ENCODE measurements at regions not wholly inside any gene's neighbourhood (a gene's known extent, or its start where the extent isn't known, plus 50 kb on each side); places are given as distances from the start of the nearest gene placed in this dataset.

- TF ChIP-seq ZSCAN30 (tag by site-specific recombination; IDR thresholded peaks at IDR 0.05) (no peak), ZNF350 (tag by site-specific recombination; IDR thresholded peaks at IDR 0.05) (no peak), ZNF521 (tag by site-specific recombination; IDR thresholded peaks at IDR 0.05) (no peak), ZNF629 (tag by site-specific recombination; IDR thresholded peaks at IDR 0.05) (no peak), SP3 (tag by site-specific recombination; IDR thresholded peaks at IDR 0.05) (no peak), ZNF624 (tag by site-specific recombination; IDR thresholded peaks at IDR 0.05) (no peak), ZNF132 (tag by site-specific recombination; IDR thresholded peaks at IDR 0.05; ENCODE audit: borderline replicate concordance) (no peak)
- Histone ChIP-seq H3K27ac (ENCODE audit: extremely low read depth, low read depth, low read length) (no peak overlapping the region), H3K36me3 (ENCODE audit: control insufficient read depth in 2 of 2, insufficient read depth in 1 of 2, low read length in 2 of 2) (no peaks in the 10 kb centered on the region), H3K4me1 (ENCODE audit: control insufficient read depth, insufficient read depth, low read length) (no peaks in the 10 kb centered on the region), H3K4me3 (ENCODE audit: low read depth, low read length) (no peak overlapping the region), H3K9me3 (ENCODE audit: control insufficient read depth, insufficient read depth, low read depth, low read length) (no peaks in the 10 kb centered on the region; the same call in 1 of the 2 replicates)
- POLR2A ChIA-PET: no interaction called here
- CTCF ChIA-PET: interaction anchor here (0.6 kb wide), 1 partner anchor 806 kb away, joined by 4 read pairs; no protein-coding TSS in a partner anchor
Measured at GRCh38 chr5:18238321-18238720, 604.1 kb downstream of the TAF11L14 start.

DNA sequence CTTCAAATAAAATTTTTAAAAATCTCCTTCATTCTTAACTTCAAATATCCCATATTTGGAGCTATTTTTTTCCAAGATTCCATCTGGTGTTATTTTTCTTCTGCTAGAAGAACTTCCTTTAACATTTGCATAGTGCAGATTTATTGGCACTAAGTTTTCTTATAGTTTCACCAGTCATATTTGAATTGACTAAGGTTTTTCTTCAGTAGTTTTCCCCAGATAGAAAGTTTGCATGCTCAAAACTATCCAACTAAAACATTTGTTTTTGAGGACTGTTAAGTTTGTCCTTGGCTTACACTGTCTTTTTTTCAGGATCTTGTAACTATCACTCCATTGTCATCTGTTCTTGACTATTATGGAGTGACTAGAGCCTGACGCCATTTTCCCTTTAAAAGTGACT lies 606.7 kb downstream of the TAF11L14 start:
- ChIA-PET POLR2A (no interaction called here), CTCF (interaction anchor here (0.6 to 0.9 kb wide), 3 partner anchors 8 to 1025 kb away, joined by 3 to 4 read pairs (median 3); no protein-coding TSS in a partner anchor)
- no peak for TF ChIP-seq ZNF155 (tag by site-specific recombination; IDR thresholded peaks at IDR 0.05)
- TF ChIP-seq ZNF398 (tag by site-specific recombination; IDR thresholded peaks at IDR 0.05): no peak
- TF ChIP-seq ZNF302 (tag by site-specific recombination; IDR thresholded peaks at IDR 0.05; ENCODE audit: low read depth): no peak
- TF ChIP-seq ZNF148 (tag by site-specific recombination; IDR thresholded peaks at IDR 0.05; ENCODE audit: borderline replicate concordance): no peak
- no peak for TF ChIP-seq ZNF184 (tag by site-specific recombination; IDR thresholded peaks at IDR 0.05)
- no peak for TF ChIP-seq ZNF777 (tag by site-specific recombination; IDR thresholded peaks at IDR 0.05; ENCODE audit: borderline replicate concordance)
- TF ChIP-seq GLI2 (tag by site-specific recombination; IDR thresholded peaks at IDR 0.05; ENCODE audit: borderline replicate concordance, low read depth): no peak
- TF ChIP-seq IKZF3 (tag by site-specific recombination; IDR thresholded peaks at IDR 0.05): no peak
- TF ChIP-seq ZNF596 (tag by site-specific recombination; IDR thresholded peaks at IDR 0.05): no peak
- no peaks in the 10 kb centered on the region for H3K4me1 ChIP-seq (ENCODE audit: control insufficient read depth, insufficient read depth, low read length)
- no peak overlapping the region for H3K27ac ChIP-seq (ENCODE audit: extremely low read depth, low read depth, low read length)
- H3K36me3 ChIP-seq (ENCODE audit: control insufficient read depth in 2 of 2, insufficient read depth in 1 of 2, low read length in 2 of 2): no peaks in the 10 kb centered on the region
- H3K9me3 ChIP-seq (ENCODE audit: control insufficient read depth, insufficient read depth, low read depth, low read length): no peaks in the 10 kb centered on the region; the same call in 1 of the 2 replicates
- no peak overlapping the region for H3K4me3 ChIP-seq (ENCODE audit: low read depth, low read length)

DNA sequence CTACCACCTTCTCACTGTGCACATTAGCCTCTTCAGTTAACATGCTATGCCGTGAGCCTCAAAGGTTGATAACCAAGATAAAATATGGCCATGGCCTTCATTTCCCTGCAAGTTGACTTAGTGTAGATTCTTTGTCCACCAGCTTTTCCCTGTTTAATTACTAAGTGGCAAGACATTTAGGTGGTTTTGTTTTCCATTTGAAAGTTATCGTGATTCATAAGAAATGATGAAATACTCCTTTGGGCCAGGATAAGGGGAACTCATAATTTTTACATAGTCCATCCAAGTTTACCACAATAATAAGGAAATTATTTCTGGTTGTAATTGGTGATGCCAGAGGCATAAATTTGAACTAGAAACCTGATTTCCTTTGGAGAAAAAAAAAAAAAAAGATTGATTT lies 609.6 kb downstream of the TAF11L14 start:
- no peak overlapping the region for H3K27ac ChIP-seq (ENCODE audit: extremely low read depth, low read depth, low read length)
- H3K4me3 ChIP-seq (ENCODE audit: low read depth, low read length): no peak overlapping the region
- no peaks in the 10 kb centered on the region for H3K9me3 ChIP-seq (ENCODE audit: control insufficient read depth, insufficient read depth, low read depth, low read length)
- H3K36me3 ChIP-seq (ENCODE audit: control insufficient read depth in 2 of 2, insufficient read depth in 1 of 2, low read length in 2 of 2): no peaks in the 10 kb centered on the region
- POLR2A ChIA-PET: no interaction called here
- no peaks in the 10 kb centered on the region for H3K4me1 ChIP-seq (ENCODE audit: control insufficient read depth, insufficient read depth, low read length)
- CTCF ChIA-PET: no interaction called here
- TF ChIP-seq, protein P1, sequence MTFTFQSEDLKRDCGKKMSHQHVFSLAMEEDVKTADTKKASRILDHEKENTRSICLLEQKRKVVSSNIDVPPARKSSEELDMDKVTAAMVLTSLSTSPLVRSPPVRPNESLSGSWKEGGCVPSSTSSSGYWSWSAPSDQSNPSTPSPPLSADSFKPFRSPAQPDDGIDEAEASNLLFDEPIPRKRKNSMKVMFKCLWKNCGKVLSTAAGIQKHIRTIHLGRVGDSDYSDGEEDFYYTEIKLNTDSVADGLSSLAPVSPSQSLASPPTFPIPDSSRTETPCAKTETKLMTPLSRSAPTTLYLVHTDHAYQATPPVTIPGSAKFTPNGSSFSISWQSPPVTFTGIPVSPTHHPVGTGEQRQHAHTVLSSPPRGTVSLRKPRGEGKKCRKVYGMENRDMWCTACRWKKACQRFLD (tag by site-specific recombination; IDR thresholded peaks at IDR 0.05): no peak
- no peak for TF ChIP-seq ZNF2 (tag by site-specific recombination; IDR thresholded peaks at IDR 0.05)
- TF ChIP-seq SETDB1 (IDR thresholded peaks at IDR 0.05; ENCODE audit: insufficient read length, low read length): no peak
- TF ChIP-seq, protein P2, sequence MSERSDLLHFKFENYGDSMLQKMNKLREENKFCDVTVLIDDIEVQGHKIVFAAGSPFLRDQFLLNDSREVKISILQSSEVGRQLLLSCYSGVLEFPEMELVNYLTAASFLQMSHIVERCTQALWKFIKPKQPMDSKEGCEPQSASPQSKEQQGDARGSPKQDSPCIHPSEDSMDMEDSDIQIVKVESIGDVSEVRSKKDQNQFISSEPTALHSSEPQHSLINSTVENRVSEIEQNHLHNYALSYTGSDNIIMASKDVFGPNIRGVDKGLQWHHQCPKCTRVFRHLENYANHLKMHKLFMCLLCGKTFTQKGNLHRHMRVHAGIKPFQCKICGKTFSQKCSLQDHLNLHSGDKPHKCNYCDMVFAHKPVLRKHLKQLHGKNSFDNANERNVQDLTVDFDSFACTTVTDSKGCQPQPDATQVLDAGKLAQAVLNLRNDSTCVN (tag by site-specific recombination; optimal IDR thresholded peaks at IDR 0.05): no peak
- no peak for TF ChIP-seq ZNF138 (tag by site-specific recombination; IDR thresholded peaks at IDR 0.05; ENCODE audit: borderline replicate concordance)

Data from HEK293 (cell line).